Left renal pelvis (tissue), 4 donors: ENCODE measurements at regions not wholly inside any gene's neighbourhood (a gene's known extent, or its start where the extent isn't known, plus 50 kb on each side); places are given as distances from the start of the nearest gene placed in this dataset.

ENCODE experiments used
- DNase-seq, 4 donors: peaks; one replicate each; pipeline ENCODE4 v3.0.0-alpha.2; 2013; ENCODE audit warnings: low read depth in 4 of 4, low spot score in 3 of 4

DNA sequence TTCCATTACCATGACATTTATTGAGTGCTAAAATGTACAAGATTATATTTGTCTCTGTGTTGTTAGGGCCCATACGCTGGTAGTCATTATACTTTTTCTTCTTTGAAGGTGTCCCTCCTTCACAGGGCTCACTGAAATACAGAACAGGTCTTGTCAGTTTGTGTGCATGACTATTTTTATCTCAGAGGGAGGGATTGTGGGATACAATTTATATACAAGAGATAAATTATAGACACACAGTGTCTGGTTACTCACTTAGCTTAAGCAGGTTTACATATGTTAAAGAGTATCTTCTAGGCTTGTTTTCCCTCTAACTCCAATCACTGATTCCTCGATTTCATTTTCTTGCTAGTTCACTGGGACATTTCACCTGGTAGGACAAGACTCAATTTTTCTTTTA, 143.3 kb upstream of the GUCY1A1 start:
- DNase-seq = no peak

DNA sequence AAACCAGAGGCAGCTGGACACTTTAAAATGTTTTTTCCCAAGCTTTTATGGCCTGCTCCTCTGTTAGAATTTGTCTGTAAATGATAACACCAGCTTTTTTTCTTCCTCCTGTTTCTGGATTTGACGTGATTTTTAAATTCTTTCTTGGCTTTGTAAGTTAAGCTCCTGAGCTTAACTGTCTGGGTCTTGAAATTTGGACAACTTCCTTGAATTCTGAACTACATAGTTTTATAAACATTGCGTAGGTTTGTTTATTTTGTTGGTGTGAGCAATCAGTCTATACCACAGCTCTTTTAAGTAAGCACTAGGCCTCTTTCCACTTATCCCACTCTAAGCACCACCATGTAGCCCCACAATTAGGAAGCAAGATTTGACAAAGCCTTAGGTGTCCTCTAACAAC, 144.4 kb upstream of the GUCY1A1 start:
- DNase-seq = no peak

DNA sequence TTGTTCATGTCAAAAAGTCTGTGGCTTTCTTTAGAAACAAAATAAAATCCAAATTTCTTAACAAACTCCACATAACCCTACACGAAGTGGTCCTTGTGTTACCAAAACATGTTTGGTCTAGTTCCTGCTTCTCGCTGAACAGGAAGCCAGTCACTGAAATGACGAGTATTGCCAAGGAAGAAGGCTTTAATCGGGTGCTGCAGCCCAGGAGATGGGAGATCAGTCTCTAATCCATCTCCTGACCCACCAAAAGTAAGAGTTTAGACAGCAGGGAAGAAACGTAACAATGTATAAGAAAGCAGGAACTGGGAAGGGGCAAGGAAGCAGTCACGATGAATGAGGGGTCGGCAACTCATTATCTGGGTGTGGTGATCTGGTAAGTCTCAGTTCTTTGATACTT, 144.6 kb upstream of the MAP9 start:
- no peak for DNase-seq

DNA sequence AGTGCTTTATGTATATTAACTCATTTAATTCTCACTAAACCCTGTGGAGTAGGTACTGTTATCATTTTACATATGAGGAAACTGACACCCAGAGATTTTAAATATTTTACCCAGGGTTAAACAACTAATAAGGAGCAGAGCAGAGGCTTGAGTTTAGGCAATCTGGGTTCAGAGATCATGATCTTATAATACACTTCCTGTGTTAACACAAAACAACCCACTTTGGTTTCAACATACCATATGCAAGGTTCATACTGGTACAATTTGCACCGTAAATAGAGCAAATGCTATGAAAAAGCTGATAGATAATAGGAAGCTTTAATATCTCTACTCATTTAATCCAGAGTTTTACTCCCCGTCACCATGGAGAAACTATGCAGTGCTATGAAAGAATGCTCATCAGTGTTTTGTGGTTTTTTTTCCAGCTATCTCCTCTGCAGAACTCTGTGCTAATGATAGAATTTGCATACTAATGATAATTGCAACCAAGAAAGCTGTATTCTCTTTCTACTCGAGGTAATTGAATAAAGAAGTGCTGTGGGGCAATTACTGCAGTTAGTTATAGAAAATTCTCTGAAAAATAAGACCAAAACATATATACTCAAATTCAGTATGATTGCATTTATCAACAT, 138.8 kb upstream of the MAP9 start:
- no peak for DNase-seq

DNA sequence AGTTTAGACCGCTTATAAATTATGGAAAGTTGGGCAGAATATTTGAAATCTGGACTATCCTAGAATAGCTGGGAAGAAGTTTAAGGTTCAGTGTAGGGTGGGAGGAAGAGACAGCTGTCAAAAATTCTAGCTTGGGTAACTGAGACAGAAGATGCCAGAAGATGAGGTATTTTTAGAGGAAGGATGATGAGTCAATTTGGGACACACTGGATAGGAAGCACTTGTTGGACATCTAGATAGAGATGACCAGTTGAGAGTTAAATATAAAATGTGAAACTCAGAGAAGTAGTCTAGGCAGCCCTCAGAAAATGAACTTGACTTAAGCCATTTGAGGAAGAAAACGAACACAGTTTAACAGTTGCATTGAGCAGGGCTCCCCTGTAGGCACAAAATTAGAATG, 137.9 kb upstream of the MAP9 start:
- DNase-seq = no peak

DNA sequence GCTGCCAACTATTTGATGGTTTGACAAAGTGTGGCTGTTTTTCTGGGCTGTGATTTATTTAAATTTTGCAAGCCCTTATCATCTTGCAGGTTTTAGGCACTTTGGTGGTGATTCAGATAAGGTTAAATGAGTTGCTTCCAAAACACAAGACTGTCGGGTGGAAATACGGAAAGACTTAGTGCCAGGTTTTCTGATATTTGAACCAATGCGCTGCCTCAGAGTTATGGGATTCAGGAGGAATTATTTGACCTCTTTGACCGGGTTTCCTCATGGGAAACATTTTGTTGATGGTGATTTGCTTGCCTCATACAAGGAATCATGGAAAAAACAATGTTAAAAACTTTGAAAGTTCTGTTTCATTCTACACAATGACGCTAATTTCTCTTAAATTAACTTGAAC, 136.1 kb upstream of the MAP9 start:
- DNase-seq = no peak

DNA sequence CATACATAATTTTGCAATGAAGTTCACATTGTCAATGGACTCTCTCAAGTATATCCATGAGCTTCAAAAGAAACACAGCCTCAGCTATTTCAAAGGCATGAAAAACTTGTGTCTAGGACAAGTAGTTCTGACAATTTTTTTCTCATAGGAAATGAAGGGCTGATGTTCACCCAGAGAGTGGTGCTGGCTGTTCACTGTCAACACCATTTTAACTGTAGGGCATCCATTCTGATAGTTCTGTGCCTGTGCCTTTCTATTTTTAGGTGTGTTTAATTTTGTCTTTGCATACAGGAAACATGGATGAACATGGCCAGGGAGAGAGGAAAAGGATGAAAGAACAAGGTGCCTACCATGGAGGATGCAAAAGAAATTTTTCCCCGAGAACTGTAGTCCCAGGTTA, 135.3 kb upstream of the MAP9 start:
- DNase-seq = no peak

DNA sequence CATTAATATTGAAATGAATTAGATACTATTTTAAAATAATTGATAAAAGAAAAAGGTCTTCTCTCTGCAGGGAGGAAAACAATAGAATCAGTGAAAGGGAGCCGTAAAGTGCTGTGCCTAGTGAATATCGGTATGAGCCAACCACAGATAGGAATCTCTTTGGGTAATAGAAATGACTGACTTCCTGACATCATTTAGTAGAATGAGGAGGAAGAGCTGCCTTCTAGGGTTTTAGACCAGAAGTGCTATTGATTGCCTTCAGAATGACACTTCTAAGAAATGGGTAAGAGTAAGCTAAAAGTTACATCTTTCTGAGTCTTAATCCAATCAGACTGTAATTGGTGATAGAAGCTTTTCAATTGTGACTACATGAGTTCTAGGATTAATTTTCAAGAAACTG, 134.0 kb upstream of the MAP9 start:
- DNase-seq = no peak

DNA sequence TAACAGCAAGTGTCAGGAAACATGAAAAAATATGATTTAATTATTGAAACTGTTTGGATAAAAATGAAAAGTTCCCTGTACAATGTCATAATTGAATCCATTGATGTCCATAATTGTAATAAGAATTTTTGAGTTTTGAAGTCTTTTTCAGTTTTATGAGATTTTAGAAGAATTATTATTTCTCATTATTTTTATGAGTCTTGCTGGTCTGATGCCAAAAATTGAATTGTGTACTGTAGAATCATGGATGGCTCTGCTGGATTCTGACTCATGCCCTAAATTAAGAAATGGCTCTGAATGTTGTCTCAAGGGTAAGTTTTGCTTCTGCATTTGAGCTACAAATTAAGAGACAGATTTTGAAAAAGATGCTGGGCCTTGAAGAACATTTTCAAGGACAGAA, 132.8 kb upstream of the MAP9 start:
- no peak for DNase-seq

DNA sequence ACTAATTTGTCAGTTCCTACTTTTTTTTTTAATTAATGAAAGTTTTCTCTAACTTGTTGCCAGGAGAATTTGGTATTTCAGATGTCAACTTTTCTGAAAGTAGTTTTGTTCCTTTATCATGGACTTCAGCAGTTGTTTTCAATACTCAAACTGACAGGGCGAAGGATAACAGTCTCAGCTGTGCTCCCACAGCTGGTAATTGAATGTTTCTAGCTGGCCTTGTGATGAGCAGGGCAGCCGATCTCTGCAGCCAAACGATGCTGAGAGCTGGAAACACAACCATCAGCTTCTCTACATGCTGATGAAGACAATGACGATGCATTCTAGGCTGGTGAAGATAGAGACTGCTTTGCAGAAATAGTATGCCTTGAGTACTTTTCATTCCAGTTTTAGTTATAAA, 130.0 kb upstream of the MAP9 start:
- no peak for DNase-seq

DNA sequence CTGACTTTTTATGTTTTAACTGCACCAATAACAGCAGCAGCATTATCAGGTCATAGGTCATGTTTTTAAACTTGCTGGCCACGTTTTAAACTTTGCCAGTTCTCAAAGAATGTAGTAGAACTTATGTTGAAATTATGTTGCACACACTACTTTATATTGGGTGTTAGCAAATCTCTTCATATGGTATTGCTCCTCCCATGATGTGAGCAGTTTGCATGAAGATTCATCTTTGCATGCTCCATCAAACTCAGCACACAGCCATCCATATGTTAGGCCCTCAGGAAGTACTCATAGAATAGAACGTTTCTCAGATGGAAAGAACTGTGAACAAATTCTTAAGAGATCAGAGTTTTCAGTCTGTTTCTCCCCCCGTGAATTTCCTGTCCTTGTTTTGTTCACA, 128.6 kb upstream of the MAP9 start:
- no peak for DNase-seq

DNA sequence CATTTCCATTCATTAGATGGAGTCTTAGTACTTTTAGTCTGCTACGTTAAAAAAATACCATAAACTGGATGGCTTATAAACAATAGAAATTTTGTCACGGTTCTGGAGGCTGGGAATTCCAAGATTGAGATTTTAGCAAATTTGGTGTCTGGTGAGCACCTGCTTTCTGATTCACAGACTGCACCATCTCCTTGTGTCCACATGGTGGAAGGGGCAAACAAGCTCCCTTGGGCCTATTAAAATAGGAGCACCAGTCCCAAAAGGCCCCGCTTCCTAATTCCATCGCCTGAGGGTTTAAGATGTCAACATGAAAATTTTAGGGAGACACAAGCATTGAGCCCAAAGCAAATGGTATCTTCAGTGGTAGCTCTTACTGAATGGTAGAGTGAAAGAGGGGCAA, 120.5 kb upstream of the MAP9 start:
- no peak for DNase-seq

DNA sequence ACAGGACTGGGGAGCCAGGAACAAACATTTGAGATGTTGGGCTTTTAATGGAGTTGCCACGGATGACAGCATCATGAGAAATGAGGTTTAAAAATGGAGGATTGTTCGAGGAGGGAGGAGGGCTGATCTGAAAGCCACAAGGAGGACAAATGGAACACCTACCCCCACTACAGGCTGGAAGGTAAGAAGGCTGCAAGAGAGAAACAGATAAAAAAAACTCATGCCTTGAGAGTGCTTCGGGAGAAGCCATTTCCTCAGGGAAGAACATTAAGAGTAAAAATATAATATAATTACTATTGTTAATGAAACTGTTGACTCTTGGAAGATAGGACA, 119.5 kb upstream of the MAP9 start:
- DNase-seq = no peak

DNA sequence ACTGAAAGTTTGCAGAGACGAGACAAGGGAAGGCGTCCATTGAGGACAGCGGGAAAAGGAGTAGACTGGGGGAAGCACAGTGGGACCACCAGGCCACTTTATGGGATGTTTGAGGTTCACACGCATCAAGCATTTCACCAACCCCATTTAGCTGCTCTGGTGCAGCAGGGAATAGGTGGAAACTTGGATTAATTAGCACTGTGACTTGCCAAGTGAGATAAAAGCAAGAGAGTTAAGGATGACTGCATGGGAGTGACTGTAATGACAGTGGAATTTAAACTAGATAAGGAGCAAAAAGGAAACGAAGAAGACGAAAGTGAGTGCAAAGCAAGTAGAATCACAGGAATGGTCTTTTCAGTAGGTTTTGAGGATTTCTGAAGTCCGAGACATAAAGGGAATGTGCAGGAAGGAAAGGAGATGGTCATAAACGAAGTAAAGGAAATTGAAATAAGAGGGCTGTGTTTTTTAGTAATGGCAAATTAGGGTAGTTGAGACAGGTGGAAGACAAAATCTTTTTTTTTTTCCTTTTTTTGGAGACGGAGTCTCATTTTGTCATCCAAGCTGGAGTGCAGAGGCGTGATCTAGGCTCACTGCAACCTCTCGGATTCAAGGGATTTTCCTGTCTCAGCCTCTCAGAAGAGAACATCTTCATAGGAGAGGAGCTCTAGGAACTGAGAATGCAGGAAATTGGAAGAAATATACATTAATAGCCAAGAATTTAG, 119.0 kb upstream of the MAP9 start:
- no peak for DNase-seq

DNA sequence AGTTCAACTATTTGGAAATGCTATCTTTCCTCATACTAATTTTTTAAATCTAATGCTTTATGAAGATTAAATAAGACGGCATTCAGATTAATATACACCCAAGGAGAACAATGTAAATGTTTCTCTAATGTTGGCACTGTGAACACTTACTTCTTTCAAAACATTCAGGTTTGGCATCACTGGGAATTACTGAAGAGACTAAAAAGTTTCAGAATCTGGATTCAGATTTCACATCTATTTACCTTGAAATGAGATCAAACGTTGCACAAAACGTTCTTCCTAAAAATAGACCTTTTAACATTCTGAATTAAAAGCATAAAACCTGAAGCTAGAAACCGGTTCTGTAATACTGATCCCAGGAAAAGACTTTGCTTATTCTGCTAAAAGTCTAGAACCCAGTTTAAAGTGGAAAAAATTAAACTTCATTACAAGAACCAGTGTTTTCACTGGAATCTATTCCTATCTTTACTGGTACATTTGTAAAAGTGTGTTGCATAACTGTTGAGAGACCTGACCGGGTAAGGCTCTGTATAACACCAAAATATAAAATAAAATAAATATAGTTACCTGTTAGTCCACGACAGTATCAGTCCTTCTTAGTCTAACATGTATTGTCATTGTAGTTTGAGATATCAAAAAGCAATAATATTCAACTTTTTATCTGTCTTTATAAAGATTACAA, 117.4 kb upstream of the MAP9 start:
- no peak for DNase-seq

DNA sequence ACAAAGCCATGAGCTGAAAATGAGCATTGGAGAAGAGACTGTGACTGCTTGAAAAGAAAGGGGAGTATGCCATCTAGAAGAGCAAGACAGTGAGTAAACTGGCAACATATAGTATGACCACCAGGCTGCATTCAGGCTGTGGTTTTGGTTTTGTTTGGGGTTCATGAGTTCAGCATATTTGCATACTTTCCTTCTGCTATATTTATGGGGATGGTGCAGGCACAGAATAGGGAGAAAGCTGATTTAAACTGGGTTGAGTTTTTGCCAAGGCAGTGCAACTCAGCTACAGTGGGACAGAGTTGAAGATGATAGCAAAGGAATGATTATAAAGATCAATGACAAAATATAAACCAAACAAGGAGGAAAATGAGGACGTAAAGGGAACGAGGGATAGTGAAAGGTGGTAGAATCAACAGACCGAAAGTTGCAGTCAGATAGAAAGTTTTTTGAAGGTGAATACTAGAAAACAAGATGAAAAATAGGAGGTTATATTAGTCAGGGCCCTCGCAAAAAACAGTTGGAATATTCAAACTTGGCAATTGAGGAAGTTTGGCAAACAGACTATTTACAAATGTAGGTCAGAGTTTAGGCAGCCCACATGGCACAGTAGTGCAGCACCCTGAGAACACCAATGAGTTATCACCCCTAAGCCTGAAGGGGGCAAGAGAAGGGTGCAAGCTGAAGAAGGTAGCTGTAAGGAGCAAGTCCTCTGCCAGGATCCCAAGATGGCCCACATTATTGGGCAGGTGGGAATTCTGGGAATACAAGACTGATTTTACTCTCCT, 114.8 kb upstream of the MAP9 start:
- DNase-seq = no peak

DNA sequence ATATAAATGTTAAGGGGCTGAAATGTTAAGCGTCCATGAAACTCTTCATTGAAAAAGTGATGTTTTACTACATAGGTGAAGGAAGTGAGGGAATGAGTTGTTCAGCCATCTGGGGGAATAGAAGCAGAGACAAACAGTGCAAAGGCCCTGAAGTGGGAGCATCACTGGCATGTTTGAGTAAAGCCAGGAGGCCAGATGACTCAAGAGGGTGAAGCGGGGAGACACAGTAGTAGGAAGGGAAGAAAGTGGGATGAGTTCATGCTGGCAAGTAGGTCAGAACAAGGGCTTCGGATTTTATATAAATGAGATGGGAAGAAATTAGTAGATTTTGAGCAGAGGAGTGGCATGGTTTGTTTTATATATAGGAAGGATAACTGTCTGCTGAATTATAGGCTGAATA, 112.5 kb upstream of the MAP9 start:
- DNase-seq = no peak

DNA sequence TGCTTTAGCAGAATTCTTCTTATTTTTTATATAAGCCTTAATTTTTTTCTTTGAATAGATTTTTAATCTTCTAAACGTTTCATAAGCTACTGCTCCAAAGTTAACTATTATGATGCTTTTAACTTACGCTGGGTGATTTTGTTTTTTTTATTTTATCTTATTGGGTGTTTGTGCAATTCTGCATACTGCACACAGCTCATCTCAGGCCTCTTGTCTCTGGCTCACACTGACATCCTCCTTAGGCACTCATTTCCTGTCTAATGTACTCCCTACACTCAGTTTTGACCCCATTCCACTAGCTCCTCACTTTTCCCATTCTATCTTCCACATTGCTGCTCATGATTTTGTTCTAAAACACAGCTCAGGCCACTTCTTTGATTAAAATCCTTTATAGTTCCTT, 111.9 kb upstream of the MAP9 start:
- DNase-seq = no peak

DNA sequence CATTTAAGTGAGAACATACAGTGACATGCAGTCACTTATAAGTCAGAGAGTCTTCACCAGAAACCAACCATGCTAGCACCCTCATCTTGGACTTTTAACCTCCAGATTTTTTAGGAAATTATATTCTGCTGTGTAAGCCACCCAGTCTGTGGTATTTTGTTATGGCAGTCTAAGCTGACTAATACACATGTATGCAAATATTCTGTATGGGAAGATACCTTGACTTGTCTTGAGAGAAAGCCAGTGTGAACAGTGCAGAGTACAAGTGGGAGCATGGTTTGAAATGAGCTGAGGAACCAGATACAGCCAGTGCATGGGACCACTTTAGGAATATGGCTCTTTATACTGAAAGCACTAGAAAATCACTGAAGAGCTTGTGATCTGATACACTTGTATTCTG, 110.4 kb upstream of the MAP9 start:
- DNase-seq = no peak

DNA sequence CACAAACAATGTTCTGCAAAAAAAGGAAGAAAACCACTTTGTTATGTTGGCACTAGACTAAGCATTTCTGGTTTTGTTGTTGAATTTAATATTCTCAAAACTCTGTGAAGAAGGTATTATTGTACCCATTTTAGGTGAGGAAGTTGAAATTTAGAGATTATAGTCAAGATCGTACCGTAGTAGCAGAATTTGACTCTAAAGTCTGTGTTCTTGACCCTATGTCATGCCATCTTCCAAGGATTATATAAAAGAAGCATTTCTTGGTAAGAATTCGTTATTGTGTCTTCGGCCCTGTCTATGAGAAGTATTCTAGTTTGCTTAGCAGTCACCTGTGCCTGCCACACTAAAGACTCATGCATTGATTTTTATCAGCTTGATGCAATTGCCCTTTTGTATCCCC, 104.4 kb upstream of the MAP9 start:
- DNase-seq = no peak

DNA sequence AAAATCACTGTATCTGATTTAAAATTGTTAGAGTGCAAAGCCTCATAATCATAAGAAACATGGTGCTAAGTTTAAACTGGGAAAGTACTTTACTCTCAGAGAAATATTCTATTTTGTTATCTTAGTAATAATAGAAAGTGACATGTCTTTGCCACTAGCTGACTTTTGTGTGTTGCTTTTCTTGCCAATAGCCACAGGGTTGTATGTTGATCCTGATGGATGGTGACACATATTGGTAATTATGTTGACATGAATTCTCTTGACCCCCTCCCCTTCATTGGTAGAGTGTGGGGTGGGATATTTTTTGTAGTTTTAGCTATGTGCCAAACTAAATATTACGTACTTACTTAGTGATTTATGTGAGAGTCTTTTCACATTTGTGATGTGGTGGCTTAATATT, 103.1 kb upstream of the MAP9 start:
- no peak for DNase-seq
